CD4-positive, alpha-beta T cell treated with Interleukin-12 subunit alpha and Interleukin-12 subunit beta, for 1 hour (primary cell): ENCODE measurements at regions not wholly inside any gene's neighbourhood (a gene's known extent, or its start where the extent isn't known, plus 50 kb on each side); places are given as distances from the start of the nearest gene placed in this dataset.
"Not testable (repeated sequence)": the region's sequence is repeated elsewhere in the genome, so short reads cannot be mapped to it uniquely, and the experiment has no call there.

Experiments
- DNase-seq: peaks from one replicate; pipeline ENCODE4 v3.0.0-alpha.2; 2020

DNA sequence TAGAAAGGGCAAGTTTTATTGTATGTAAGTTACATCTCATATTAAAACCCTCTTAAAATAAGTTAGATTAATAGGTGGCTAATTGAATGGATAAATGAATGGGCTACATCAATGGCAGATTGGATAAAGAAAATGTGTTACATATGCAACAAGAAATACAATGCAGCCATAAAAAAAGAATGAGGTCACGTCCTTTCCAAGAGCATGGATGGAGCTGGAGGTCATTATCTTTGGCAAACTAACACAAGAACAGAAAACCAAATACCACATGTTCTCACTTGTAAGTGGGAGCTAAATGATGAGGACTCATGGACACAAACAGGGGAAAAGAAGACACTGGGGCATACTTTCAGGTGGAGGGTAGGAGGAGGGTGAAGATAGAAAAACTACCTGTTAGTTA, 182.2 kb upstream of the GNAI1 start:
- DNase-seq, result no peak

DNA sequence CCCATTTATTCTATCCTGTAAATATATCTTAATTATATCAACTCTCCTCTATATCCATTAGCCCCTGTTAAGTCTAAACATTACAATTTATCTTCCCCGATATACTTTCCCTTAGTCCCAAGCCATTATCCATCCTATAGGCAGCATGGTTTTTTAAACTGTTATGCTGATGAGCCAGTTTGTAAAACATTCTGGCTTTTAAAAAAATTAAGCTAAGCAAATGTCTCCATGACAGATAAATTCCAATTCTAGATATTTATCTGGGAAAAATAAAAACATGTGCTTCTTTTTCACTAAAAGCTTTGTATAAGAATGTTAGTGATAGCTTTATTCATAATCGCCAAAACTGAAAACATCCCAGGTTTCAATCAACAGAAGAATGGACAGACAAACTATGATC, 183.2 kb upstream of the GNAI1 start:
- no peak for DNase-seq

DNA sequence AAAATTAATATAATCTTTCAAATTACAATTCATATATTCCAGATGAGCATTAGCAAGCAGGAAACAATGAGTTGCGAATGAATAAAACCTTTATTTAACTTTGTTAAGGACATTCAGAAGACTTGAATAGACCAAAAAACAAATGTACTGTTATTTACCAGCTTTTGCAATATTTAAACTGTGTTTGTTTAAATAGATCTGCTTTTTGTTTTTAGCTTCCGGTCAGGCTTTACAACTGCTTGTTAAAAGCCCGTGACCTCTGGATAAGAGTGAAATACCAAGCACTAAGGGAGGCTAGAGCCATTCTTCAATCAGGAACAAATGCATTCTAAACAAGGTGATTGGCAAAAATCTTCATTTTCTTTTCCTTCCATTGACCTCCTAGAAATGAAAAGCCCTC, 184.9 kb upstream of the GNAI1 start:
- DNase-seq, result no peak

DNA sequence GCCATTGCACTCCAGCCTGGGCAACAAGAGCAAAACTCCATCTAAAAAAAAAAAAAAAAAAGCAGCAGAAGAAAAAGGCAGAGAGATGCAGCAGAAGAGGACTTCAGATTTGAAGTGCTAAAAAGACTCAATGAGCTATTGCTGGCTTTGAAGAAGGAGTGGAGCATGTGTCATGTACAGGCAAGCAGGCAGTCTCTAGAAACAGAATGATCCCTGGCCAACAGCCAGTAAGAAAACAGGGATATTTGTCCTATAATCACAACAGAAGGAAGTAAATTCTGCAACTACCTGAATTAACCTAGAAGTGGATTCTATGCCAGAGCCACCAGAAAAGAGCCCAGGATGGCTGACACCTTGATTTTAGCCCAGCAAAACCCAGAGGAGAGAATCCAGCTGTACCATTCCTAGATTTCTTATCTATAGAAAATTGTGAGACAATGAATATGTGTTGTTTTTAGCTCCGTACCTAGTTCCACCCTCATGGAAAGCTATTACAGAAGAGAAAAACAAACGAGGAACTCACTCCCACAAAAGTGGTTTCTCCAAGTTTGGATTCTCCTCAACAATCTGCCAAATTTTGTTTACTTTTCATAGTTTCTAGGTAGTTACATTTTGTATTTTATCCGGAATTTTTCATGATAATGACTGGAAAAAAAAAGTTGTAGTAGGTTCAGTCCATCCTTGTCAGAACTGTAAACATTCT, 198.2 kb upstream of the GNAI1 start:
- DNase-seq, result no peak

DNA sequence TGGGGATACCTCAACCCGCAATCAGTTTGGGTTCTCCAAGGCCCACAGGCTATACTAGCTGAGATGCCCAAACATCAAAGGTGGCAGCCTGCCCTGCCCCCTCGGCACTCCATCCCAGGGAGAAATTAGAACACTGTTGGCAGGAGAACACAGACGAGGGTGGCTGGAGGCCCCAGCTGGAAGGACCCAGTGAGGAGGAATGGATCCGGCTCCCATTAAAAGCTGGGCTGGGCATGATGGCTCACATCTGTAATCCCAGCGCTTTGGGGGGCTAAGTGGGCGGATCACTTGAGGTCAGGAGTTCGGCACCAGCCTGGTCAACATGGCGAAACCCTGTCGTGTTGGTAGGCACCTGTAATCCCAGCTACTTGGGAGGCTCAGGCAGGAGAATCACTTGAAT, 199.9 kb upstream of the GNAI1 start:
- no peak for DNase-seq

DNA sequence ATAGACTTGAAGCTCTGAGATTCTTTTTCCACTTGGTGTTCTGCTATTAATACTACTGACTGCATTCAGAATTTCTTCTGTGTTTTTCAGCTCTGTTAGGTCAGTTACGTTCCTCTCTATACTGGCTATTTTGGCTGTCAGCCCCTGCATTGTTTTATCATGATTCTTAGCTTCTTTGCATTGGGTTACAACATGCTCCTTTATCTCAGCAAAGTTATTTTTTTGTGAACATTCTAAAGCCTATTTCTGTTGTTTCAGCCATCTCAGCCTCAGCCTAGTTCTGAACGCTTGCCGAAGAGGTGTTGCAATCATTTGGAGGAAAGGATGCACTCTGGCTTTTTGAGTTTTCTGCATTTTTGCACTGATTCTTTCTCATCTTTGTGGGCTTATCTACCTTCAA, 201.5 kb upstream of the GNAI1 start:
- DNase-seq, result no peak

DNA sequence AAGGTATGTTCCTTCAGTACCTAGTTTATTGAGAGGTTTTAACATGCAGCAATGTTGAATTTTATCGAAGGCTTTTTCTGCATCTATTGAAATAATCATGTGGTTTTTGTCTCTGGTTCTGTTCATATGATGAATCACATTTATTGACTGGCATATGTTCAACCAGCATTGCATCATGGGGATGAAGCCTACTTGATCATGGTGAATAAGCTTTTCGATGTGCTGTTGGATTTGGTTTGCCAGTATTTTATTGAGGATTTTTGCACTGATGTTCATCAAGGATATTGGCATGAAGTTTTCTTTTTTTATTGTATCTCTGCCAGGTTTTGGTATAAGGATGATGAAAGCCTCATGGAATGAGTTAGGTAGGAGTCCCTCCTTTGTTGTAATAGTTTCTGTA, 204.0 kb upstream of the GNAI1 start:
- no peak for DNase-seq

DNA sequence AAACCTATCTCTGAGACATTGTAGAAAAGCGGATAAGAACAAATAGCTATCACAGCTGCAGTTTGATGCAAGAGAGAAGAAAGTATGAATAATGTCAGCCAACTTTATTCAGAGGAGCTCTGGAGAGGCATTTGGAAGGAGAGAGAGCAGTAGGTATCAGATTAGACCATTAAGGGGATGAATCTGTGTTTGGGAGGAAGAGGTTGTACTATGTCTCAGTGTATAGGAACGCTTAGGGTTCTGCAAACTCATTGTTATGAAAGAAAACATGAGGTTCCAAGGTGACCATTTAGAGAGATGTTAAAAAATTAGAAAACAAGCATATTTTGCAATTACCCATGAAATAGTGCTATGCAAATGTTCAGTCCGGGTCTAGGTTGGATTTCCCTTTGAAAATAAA, 207.5 kb upstream of the GNAI1 start:
- DNase-seq, result no peak

DNA sequence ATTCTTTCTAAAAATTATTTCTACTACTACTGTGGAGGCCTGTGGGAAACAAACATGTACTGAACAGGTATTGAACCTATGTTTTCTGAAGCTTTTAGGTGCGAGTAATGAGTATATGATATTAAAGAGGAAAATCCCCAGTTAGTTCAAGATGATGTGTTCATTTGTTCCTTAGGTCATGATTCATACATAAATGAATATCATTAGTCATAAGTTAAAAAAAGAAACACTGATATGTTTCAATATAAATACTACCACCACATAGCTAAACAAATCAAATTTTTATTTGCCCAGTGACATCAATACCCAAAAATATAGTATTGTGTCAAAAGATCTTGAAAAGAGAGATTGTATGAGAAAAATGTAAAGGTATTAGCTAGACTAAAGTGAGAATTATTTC, 210.7 kb upstream of the GNAI1 start:
- DNase-seq, result no peak

DNA sequence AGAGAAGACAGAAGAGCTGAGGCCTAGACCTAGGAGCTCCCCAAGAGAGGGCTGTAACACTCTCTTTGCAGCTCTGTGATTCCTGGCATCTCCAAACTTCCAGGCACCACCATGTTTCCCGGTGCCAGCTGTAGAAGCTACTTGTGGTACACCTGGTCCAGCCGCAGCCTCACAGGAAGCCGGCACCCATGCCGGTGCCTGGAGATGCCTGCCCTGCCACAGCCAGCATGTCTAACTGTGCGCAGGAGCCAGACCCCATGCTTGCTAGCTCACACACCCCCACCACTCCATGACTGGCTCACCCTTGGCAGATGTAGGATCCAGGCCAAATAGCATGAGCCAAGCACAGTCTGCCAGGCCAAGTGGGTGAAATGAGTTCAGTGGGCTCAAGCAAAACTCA, 211.7 kb upstream of the GNAI1 start:
- no peak for DNase-seq

DNA sequence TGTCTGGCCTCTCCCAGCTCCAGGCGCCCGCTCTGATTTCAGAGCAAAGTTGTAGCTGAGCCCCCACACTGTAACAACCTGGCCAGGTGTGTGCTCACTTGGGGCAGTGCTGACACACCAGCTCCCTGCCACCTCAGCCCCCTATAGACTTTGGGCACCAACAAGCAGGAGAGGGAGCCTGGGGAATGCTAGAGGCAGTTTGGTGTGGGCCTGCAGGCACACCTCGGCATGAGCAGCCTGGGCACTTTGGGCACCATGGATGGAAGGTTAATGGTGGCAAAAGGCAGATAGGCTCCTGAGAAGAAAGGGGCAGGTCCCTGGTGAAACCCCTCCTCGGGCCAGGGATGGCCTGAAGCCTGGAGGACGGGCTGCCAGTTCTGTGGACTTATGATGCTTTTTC, 212.7 kb upstream of the GNAI1 start:
- DNase-seq, result no peak

DNA sequence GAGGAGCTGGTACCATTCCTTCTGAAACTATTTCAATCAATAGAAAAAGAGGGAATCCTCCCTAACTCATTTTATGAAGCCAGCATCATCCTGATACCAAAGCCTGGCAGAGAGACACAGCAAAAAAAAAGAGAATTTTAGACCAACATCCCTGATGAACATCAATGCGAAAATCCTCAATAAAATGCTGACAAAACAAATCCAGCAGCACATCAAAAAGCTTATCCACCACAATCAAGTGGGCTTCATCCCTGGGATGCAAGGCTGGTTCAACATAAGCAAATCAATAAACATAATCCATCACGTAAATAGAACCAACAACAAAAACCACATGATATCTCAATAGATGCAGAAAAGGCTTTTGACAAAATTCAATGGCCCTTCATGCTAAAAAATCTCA, 216.0 kb upstream of the GNAI1 start:
- DNase-seq, result not testable (repeated sequence)

DNA sequence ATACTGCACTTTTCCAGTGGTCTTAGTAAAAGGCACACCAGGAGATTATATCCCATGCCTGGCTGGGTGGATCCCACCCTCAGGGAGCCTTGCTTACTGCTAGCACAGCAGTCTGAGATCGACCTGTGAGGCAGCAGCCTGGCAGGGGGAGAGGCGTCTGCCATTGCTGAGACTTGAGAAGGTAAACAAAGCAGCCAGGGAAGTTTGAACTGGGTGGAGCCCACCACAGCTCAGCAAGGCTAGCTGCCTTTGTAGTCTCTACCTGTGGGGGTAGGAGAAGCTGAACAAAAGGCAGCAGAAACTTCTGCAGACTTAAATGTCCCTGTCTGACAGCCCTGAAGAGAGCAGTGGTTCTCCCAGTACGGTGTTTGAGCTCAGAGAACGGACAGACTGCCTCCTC, 219.3 kb upstream of the GNAI1 start:
- not testable (repeated sequence) for DNase-seq

DNA sequence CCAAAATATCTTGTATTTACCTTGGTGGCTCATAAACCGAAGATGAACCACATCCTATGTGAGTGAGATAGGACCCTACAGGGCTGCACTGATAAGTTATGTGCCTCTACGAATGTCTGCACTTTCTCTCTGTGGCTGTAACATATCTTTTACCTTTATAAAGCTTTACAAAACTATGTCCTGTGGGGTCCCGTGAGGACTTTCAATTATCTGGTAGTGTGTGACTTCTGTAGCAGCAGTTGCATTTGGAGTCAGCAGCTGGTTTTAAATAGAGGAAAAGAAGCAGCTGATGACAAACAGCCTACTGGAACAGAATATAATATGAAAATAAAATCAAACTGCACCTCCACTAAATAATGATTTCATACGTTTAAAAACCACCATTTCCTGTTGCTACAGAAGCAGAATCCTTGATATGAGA, 222.4 kb upstream of the GNAI1 start:
- DNase-seq, result no peak

DNA sequence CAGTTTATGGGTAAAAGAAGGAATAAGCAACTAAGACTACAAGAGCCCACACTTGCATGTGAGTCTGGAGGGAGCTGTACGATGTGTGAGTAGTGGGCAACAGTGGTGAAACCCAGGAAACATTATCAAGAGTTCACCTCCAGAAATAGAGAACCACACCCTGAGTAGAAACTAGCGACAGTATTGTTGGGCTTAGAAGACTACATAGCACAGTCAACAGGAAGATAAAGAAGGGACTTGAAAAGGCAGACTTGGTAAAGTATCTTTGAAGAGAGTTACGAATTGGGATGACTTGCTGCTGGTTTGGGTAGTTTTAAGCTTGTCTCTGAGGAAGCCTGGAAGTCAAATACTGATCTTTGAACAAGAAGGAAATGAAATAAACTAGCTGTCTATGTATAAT, 223.2 kb upstream of the GNAI1 start:
- DNase-seq, result no peak

DNA sequence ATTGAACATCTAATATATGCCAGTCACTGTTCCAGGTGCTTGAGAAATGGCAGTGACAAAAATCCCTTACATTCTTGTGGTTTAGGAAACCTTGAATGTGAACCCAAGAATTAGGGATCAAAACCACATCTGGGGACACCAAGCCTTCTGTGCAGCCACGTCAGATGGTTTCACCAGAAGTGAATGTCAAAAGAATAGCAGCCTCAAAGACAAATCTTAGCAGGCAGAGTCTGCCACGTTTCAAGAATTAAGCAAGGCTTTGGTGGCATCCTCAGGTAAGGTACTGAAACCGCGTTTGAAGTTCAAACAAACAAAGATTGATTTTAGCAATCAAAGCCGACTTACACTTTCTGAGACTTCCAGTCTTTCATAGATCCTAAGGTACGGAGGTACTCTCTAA, 225.5 kb upstream of the GNAI1 start:
- no peak for DNase-seq

DNA sequence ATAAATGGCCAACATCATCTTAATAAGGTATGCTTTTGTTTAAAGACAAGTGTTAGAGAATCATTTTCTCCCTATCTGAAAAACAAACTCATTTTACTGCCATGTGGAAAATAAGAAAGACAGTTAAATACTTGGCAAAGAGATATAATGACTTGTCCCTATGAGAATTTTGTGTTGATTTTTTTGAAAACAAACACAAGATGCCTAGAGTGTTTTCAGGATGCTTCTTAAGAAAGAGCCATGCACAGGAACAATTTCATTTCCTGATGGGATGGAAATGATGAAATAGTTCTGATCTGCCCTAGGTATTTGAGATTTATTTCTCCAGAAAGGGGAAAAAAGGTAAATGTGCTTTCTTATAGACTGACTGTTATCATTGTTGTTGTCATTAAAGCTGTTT, 237.5 kb upstream of the GNAI1 start:
- DNase-seq, result no peak

DNA sequence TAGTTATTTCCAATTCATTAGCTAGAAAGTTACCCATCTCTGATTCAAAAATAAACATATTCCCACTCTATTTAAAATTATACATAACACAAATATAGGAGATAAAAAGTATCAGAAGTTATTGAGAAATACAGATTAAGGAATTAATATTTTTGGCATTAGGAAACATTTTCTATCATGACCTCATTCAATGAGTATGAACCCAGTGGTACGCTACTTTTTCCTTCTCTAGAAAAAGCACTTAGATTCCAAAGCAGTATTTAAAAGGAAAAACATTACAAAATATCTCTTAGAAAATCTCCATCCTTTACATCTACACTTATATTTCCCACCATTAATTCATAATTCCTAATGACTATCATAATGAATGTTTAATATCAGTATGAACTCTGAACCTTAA, 240.6 kb upstream of the GNAI1 start:
- no peak for DNase-seq

DNA sequence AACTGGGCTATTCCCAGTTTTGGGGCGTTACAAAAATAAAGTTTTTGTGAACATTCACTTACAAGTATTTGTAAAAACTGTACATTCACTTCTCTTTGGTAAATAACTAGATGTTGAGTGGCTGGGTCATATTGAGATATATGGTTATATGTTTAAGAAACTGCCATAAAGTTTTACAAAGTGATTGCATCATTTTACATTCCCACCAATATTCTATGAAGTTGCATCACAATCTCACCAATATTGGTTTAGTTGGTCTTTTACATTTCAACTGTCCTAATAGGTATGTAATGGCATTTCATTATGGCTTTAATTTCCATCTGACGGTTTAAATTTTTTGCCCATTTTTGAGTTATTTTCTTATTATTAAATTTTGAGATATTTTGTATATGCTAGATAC, 251.7 kb upstream of the GNAI1 start:
- DNase-seq, result no peak

DNA sequence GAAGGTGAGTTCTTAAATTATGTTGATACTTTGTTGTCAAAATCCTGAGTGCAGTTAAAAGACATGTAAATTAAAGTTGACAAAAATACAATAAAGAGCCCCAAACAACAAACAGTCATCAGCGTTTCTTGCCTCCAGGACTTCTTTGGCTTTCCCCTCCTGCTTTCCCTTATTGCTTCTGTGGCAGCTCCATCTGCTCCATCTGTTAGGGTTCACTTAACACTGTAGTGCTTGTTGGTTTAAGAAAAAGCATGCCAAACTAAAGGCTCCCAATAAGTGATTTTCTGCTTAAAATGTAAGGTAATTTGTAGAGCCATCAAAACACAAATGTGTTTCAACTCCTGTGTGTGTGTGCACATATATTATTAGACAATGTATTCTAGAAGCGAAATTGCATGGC, 254.3 kb upstream of the GNAI1 start:
- no peak for DNase-seq

DNA sequence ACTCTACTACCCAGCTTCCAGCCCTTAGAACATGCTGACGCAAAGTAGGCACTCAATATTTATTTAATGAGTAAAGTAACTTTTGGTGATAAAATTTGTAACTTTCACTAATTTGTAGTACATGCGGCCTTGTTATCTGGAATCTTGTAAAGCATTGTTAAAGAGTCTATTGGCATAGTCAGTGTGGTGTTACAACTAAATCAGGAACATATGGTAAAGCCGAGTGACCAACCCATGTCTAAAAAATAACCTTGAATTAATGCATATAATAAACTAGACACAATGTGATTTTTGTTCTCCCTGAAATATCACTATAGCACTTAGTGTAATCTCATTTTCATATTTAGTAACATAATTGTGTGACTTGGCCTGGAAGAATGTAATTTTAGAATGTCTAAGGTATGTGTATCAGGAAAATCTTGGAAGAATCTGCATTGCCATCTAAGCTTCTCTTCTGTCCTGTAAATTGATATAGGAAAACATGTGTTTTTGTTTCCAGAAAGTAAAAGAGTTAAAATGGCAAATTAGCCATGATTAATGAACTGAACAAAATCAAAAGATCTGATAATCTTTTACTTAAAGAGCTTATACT, 256.7 kb upstream of the GNAI1 start:
- no peak for DNase-seq

DNA sequence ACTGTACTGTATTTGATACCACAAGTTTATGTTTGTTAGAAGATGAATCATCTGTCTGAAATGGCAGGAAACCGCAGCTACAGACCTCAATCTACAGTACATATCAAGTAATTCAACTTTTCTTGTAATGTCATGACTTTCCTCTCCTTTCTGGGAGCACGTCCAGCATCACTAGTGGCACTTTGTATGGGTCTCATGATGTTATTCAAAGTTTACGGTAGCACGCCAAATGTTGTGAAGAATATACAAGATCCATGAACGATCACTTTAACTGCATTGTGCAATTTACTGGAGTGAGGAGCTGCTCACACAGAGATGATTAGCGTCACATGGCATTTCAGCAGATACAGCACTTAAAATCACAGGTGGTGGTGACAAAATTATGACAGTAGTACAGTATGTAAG, 257.8 kb upstream of the GNAI1 start:
- no peak for DNase-seq

DNA sequence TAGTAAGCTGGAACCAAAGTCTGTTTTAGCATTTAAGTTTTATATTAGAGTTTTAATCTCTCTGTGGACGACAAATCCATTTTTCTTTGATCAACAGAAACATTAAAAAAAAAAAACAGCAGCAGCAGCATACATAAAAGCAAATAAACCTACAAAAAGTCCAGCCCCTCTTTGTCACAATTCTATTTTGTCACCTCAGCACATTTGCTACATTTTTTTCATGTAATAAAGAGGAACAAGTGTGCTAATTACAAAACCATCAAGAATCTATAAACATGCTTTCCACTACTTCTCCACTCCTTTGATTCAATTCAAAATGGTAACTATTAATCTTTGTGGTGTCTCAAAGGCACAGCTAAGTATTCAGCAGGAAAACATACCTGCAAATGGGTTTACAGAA, 259.8 kb upstream of the GNAI1 start:
- DNase-seq, result no peak

DNA sequence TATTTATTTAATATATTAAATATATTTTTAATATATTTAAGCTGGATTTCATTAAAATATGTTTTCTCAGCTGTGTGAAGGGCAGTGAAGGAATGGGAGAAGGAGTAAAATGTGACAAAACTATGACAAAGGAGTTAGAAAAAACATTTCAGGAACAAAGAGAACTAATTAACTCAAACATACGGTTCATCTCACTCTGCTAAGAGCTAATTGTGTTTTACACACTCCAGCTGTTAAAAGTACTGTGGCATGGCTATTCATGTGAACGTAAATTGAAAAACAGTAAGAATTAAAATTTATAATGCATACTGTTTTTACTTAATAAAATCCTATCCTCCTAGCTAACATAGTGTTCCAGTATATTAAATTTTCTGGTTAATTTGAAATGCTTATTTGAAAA, 262.5 kb upstream of the GNAI1 start:
- no peak for DNase-seq

DNA sequence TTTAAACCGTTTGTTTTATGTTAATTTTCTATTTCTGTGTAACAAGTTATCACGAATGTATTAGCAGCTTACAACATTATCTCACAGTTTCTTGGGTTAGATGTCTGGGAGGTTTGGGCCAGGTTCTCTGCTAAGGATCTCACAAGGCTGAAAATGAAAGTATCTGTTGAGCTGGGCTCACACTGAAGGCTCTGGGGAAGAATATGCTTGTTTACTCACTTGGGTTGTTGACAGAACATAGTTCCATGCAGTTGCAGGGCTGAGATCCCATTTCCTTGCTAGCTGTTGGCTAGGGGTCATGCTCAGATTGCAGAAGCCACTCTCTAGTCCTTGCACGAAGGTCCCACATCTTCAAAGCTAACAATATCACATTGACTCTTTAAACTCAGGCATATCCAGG, 266.6 kb upstream of the GNAI1 start:
- no peak for DNase-seq
